ENCODE measurements at regions not wholly inside any gene's neighbourhood (a gene's known extent, or its start where the extent isn't known, plus 50 kb on each side); places are given as distances from the start of the nearest gene placed in this dataset.

DNA sequence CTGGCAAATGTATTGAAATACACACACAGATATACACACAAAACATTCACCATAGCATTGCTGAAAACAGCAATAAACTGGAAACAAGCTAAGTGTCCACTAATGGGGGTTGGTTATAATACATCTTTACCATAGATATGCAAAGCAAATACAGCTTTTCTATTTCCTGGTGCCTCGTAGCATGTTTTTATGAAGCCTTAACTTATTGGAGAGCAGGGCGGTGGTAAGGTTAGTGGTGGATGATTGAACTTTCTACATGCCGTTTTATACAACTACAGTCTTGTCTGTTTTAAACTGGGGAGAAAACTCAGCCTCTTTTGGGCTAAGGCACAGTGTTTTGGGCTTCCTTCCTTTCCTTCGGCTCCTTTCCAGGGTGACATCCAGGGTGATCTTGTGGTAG, 104.5 kb downstream of the NR2F2 start:
- TF ChIP-seq POLR2A (IDR thresholded peaks at IDR 0.05) (no peak), CTCF (IDR thresholded peaks at IDR 0.05) (no peak)

All from thyroid gland (tissue), 4 donors.